ENCODE measurements at regions not wholly inside any gene's neighbourhood (a gene's known extent, or its start where the extent isn't known, plus 50 kb on each side); places are given as distances from the start of the nearest gene placed in this dataset.

GRCh38 chr12:131349397-131350127 lies 361.3 kb upstream of the SFSWAP start:
- TF ChIP-seq CTCF (IDR thresholded peaks at IDR 0.05; ENCODE audit: control insufficient read depth, extremely low read depth, insufficient read depth) = no peak
- DNase-seq (ENCODE audit: low read depth) = no peak
- no peak overlapping the region for H3K4me3 ChIP-seq (ENCODE audit: low read depth, low read length)

DNA sequence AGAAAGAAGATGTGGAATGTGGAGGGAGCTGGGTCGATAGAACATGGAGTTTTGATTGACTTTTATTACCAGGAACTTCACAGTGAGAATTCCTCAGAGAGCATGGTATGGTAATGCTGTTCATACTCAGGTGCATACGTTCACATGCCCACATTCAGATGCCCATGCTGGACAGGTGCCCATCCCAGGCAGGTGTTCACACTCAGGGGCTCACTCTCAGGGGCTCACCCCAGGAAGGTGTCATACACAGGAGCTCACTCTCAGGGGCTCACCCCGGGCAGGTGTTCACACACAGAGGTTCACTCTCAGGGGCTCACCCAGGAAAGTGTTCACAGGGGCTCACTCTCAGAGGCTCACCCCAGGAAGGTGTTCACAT lies 360.0 kb upstream of the SFSWAP start:
- TF ChIP-seq CTCF (IDR thresholded peaks at IDR 0.05; ENCODE audit: control insufficient read depth, extremely low read depth, insufficient read depth) = no peak
- H3K4me3 ChIP-seq (ENCODE audit: low read depth, low read length) = no peak overlapping the region

DNA sequence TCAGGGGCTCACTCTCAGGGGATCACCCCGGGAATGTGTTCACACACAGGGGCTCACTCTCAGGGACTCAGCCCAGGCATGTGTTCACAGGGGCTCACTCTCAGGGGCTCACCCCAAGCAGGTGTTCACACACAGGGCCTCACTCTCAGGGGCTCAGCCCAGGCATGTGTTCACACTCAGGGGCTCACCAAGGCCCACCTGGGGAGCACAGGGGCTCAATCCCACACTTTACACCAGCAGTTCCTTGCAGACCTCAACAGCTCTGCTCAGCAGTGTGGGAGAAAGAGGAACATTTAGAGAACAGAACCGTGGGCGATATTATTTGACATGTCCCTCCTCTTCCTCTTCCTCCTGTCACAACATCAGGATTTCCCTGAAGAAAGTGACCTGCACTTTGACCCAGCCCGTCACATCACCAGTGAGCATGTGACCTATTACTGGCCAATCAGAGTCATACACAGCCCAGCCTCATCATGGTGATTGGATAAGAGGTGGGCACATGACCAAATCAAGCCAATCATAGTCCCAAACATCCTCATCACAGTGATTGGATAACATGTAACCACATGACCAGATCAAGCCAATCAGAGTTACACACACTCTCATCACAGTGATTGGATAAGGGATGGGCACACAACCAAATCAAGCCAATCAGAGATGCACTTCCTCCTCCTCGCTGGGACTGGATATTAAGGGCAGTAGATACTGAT lies 359.4 kb upstream of the SFSWAP start:
- no peak for DNase-seq (ENCODE audit: low read depth)
- no peak overlapping the region for H3K4me3 ChIP-seq (ENCODE audit: low read depth, low read length)
- TF ChIP-seq CTCF (IDR thresholded peaks at IDR 0.05; ENCODE audit: control insufficient read depth, extremely low read depth, insufficient read depth) = no peak

More for the DNA sequence above, 360.0 kb upstream of the SFSWAP start:
- DNase-seq (ENCODE audit: low read depth) = no peak

DNA sequence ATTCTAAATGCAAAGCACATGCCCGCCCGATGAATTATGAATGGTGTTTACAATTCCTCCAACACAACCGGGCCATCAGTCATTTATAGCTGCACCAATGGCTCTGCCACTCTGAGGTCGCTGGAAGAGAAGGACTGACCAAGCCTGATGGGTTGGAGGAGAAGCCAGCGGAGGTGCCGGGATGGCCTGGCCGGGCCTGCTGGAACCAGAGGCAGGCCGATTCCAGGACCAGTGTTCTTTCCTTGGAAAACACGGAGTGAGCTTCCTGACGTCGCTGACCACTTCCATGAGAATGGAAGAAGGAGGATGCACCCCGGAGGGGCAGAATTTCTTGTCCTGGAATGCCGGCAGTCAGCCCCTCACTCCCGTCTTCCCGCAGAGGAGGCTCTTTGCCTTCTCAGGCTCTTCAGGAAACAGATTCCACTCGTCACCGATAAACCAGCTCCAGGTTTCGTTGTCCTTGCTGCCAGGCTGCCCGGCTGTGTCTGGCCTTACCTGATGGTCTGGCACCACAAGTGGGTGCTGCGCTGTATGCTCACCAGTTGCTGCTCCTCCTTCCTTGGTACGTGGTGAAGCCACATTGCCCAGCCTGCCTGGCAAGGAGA lies 358.5 kb upstream of the SFSWAP start:
- no peak overlapping the region for H3K4me3 ChIP-seq (ENCODE audit: low read depth, low read length)
- no peak for DNase-seq (ENCODE audit: low read depth)
- no peak for TF ChIP-seq CTCF (IDR thresholded peaks at IDR 0.05; ENCODE audit: control insufficient read depth, extremely low read depth, insufficient read depth)

DNA sequence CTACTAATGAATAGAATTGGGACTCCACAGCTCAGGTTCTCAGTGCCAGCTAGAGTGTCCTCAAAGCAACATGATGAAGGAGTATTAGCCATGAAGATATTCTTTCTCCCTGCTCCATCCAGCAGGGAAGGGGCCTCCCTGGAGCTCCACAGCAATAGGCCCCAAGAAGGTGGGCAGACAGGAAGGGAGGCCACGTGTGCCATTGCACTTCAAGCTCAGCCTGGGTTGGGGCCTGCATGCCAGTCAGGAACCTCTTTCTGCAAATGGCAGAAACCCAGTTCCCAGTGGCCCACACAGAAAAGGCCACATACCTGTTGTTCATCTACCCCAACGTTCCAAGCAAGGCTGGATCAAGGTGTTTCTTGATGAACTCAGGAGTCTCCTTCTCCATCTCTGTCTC lies 357.5 kb upstream of the SFSWAP start:
- TF ChIP-seq CTCF (IDR thresholded peaks at IDR 0.05; ENCODE audit: control insufficient read depth, extremely low read depth, insufficient read depth) = no peak
- no peak overlapping the region for H3K4me3 ChIP-seq (ENCODE audit: low read depth, low read length)
- DNase-seq (ENCODE audit: low read depth) = no peak

DNA sequence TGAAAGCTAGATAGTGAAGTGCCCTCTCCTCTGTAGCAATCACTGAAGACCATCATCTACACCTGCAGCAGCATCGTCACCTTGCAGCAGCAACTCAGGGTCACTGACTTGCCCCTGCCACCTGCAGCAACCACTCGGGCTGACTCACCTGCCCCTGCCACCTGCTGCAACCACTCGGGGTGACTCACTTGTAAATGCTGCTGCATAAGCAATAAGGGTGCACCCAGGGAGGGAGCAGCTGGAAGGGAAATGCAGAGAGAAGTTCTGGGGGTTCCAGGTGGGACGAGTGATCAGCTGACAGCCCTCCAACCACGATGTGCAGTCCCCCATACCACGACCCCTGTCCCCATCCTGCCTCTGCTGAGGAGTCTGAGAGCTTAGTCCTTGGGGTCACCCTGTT lies 357.1 kb upstream of the SFSWAP start:
- no peak for DNase-seq (ENCODE audit: low read depth)
- no peak for TF ChIP-seq CTCF (IDR thresholded peaks at IDR 0.05; ENCODE audit: control insufficient read depth, extremely low read depth, insufficient read depth)
- no peak overlapping the region for H3K4me3 ChIP-seq (ENCODE audit: low read depth, low read length)

Data from LNCaP clone FGC (cell line).